NCI-H2029 treated with DMSO at 0.1 percent for 48 hours (cell line): ENCODE measurements at regions not wholly inside any gene's neighbourhood (a gene's known extent, or its start where the extent isn't known, plus 50 kb on each side); places are given as distances from the start of the nearest gene placed in this dataset.

ENCODE experiments used
- DNase-seq: peaks from one replicate; lab custom pipeline; 2025; lab: John Stamatoyannopoulos, UW

DNA sequence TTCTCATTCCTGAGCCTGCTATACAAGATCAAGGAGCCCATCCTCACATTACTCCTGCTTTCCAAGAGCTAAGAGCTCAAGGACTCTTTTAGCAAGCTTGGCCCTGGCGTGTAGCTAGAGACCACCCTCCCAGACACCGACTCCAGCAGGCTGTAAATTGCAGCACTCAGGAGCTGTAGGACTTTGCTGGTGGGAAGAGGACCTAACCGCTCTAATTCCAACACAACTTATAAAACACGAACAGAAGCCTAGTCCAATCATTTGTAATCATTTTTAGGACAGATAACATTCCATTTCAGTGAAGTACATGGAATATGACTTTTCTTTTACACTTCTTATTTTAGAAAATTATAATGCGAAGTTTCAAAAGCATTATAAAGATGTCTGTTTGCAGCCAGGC is 219.9 kb downstream of the NXNL2 start:
- no peak for DNase-seq

DNA sequence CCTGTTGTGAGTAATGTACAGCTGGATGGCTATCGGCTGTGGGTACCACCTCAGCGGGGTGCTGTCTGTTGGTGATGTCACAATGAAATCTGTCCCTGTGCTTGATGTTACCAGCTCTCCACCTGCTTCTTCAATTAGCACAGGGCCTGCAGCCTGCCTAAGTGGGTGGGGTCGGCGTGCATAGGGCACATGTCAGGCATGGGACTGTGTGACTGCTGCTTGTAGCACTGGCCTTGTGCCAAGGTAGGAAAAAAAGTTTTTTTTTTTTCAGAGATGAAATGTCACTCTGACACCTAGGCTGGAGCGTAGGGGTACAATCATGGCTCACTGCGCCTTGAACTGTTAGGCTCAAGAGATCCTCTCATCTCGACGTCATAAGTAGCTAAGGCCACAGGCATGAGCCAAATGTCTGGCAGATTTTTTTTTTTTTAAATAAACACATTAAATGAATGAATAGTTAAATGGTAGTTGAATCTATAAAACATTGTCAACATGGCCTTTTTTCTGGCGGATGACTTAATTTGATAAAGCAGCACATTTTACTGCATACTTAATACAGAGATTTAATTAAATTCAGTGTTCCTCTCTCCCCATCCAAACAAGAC is 222.5 kb downstream of the NXNL2 start:
- DNase-seq = no peak

DNA sequence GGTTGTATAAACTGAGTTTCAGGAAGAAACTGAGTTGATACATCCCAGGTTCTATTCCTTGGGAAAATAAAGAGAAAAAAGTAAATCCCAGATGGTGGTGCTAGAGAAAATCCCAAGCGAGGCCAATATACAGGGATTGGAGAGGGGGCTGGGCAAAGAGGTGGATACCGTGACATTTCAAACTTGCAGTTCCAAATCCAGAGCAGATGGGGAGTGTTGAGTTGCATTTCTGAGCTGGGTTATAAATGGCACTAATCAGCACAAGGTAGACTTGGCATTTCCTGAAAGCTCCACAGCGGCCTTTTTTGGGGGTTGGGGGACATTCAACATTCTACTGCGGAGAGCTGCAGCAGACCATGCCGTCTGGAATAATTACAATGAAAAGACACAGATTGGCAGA is 224.4 kb downstream of the NXNL2 start:
- no peak for DNase-seq

DNA sequence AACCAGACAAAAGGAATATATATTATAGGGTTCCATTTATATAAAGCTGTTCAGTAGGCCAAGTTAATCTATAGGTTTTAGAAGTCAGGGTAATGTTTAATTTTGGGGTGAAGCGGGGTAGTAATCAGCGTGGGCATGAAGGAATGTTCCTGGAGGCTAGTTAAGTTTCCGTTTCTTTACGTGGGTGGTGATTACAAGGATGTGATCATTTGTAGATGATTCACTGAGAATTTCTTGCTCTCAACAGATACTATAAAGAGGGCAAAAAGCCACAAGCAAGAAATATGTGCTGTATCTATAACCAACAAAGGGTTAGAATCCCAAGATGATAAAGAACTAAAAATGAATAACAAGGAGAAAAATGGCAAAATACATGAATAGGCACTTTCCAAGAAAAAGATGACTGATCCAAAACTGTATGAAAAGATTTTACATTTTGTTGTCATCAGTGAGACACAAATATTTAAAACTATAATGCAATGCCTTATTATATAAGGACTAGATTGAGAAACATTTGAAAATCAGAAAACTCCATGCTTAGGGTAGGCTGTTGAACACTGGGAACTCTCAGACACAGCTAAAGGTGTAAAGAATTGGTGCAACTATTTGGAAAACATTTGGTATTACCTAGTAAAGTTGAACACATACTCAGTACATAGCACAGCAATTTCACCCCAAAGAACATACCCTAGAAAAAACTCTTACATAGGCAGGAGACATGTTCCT is 224.3 kb upstream of the S1PR3 start:
- DNase-seq = no peak

DNA sequence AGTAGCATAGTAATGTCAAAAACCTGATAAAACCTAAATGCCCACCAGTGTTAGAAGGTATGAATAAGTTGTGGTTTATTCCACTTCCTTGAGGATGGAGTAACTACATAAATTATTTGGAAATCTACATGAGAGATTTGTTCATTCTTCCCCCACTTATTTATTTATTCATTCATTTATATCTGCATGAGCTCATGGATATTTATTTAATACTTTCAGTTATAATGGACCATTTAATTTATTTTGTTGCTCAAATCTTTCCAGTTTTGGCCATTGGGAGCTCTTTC is 223.8 kb upstream of the S1PR3 start:
- no peak for DNase-seq

DNA sequence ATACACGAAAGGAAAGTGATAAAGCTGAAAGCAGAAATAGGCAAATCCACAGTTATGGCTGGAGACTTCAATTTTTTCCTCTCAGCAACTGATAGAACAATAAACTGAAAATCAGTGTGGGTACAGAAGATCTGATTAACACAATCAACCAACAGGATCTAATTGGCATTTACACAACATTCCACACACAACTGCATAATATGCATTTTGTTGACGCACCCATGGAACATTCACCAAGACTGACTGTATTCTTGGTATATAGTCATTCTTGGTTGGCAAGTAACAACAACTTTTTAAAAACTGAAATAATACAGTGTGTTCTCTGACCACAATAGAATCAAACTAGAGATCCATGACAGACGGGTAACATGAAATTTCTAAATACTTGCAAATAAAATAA is 218.7 kb upstream of the S1PR3 start:
- DNase-seq = no peak

DNA sequence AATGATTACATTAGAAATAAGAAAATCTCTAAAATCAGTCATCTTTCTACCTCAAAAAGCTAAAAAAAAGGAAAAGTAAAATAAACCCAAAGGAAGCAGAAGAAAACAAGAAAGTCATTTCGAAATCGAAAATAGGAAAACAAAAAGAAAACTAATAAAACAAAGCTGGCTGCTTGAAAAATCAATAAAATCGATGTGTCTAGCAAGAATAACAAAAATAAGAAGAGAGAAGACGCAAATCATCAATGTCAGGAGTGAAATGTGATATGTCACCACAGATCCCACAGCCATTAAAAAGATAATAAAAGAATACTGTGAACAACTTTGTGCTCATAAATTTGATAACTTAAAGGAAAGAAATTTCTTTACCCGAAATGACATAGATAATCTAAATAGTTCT is 218.1 kb upstream of the S1PR3 start:
- no peak for DNase-seq

DNA sequence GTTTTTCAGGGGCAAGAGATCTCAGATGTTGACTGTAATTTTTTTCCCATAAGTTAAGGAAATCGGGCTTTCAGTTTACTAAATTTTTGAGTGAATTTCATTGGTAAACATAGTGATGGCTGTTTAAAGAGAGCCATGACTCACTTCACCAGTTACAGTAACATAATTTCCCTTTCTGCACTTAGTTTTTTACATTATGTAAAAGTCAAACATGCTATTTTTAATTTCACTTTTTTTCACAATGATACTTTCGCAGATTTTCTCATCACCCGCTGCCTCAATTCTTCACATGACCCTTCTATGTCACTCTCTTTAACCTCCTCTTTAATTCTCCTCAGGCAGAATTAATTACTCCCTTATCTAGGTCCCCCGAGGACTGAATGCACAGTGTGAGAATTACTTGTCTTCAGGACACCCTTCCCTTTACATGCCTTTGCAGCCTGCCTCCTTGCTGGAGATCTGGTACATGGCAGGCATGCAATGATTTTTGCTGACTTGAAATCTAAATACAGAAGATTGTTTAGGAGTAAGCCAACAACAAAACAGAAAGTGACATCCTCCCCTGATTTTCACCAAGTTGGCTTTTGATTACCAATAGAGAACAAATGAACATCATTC is 217.5 kb upstream of the S1PR3 start:
- no peak for DNase-seq

DNA sequence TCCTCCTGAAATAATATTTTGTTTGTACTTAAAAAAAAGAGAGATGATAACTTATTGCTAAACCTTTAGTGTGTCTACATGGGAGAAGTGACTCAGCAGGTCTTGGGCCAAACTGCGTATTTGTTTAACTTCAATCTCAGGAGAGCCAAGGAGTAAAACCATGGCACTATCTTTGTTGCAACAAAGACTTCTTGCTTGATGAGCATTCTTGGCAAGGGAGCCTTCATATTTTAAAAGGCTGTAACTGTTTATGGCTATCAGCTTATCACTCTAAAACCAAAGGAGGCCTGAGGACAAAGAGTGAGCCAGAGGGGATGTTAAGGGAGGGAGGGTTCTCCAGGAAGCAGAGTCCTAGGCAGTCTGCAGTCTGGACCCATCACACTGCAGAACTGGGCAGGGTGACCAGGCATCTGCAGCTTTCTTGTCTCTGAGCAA is 216.2 kb upstream of the S1PR3 start:
- no peak for DNase-seq

DNA sequence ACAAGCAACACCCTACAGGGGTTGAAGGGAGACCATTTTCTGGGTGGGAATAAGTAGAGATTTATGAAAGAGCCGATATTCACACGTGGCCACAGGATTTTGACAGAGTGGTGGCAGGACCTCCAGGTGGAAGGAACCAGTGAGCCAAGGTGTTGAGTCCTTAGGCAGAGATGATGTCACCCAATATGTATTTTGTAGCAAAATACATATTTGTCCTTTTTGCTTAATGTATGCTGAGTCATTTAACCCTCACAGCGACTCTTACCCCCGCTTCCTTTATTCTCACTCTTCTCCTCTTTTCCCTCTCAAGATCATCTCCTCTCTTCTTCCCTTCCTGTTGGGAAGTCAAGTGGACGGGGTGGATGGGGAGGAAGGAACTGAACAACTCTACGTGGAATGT is 215.7 kb upstream of the S1PR3 start:
- DNase-seq = no peak

DNA sequence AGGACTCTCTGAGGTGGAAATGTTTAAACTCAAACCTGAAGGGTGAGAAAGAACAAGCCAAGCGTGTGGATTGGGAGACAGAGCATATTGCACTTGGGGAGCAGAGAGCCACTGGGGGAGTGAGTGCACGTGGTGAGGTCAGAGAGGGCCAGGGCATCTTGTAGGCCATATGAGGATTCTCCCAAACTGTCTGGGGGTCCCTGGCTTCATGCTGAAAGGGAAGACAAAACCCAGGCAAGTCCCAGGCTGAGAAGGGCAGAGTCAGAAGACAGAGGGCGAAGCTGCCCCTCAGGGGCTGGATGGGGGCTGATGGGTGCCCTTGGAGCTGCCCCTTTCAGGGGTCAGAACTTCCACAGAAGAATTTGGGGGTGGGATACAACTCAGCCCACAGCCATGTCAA is 215.3 kb upstream of the S1PR3 start:
- DNase-seq = no peak

DNA sequence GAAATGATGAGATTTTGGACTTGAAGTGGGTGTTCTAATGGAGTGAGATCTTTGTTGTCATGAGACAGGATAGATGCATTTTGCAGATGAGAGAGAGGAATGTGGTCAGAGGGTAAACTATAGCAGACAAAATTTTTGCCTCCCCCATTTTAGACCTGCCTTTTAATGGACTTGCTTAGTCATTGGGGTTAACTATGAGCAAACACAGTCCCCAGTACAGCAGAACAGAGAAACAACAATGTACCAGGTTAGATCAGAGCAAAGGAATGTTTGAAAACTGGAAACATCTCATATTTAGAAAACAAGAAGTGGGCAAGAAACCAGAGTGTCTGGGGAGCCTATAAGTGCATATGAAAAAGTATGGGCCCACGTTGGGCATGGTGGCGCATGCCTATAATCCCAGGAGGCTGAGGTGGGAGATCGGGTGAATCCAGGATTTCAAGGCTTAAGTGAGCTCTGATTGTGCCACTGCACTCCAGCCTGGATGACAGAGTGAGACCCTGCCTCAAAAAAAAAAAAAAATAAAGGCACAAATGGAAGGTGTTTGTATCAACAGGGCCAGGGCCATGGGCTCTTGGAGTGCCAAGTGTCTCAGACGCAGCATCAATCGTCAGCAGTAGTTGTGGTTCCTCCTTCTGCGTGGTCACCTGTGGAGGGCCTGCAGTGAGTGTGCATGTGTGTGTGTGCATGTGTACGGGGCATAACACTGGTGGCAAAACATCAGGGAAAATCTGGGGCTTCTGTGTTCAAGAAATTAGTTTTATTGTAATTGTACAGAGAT is 214.4 kb upstream of the S1PR3 start:
- DNase-seq = no peak

DNA sequence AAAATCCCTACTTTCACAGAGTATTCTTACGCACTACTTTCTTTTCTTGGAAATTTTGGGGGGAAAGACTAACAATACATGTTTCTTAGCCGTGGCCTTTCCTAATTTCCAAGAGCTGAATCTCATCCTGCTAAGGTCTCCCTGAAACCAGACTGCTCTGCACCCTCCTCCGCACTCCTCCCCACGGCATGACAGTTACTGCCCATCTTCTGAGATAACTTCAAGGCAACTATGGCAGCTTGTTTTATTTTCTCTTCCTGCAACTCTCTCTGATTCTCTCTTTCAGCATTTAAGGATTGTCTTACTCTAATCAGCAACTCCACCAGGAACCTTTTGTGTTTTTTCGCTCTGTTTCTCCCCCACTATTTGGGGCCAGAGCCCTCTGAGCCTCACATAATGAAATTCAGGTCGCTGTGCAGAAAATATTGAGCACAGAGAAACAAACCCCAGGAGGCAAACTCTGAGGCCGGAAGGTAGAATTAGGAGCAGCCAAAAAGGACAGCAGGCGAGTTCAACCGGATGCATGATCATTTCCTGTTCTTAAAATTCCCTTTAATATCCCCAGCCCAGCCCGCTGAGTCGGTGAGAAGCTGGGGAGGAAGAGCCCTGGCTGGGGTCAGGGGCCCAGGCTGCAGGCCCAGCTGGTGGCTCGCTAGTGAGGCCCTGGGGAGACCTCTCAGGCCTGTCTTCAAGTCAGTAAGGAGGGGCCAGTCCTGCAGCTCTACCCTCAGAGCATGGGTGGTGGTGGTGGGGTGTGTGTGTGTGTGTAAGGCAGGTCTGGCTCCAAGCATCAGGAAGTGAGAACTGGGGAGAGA is 213.6 kb upstream of the S1PR3 start:
- no peak for DNase-seq

DNA sequence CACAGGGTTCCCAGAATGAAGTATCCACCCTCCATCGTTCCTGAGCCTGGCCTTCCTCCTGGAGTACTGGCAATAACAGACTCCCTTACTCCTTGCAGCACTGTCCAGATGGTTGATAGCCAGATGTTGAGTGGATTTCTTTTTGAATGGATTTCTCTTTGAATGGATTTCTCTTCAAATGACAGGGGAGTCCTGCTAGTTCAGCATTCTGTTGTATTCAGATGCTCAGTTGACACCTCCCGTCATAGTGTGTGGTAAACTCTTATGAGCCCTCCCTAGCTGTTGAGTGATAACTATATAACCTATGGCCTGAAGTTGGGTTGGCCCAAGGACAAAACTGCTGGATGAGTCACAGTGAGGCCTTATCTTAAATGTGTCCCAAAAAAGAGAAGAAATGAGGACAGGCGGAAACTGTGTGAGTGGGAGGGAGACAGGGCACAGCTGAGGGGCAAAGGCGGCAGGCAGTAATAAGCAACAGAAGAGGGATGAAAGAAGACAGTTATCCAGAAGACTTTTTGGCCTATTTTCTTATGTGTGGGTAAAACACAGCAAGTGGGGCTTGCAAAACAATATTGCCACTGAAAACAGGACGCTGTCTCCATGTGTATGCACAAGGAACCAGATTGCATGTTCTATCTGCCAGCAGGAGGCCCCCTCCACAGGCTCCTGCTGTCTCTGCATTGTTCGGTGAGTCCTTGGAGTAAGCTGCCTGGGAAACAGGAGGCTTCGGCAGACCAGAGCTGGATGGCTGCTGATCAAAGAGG is 209.5 kb upstream of the S1PR3 start:
- DNase-seq = no peak

DNA sequence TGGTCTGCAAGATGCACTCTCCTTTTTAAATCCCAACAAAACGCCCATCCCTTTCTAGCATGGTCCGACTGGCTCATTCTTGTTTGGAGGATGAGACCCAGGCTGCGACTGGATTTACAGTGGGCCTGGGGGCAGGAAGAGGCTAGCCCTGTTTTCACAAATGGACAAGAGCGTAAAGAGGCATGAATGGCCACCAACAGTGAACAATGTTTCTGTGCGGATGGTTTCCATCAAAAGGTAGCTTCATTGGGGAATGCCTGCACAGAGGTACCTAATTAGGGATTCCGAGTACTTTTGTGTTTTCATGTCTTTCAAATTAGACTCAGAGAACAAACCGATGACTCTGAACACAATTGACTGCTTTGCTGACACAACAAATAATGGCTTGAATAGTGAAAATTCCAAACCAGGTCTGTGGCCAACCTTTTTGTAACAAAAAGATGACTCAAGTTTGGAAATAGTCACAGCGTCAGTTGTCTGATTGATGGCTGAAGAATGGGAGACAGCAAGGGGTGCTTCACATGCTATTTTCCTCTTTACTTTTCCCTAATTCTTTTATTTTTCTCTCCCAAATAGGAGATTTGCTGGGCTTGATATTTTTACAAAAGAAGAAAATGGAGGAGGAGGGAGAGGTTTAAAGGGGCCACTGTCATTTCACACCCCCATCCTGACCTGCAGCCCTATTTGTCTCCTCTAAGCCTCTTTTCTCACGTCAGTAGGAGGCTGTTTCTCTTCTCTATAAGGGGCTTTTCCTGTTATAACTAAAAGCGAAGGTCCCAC is 208.1 kb upstream of the S1PR3 start:
- DNase-seq = no peak

DNA sequence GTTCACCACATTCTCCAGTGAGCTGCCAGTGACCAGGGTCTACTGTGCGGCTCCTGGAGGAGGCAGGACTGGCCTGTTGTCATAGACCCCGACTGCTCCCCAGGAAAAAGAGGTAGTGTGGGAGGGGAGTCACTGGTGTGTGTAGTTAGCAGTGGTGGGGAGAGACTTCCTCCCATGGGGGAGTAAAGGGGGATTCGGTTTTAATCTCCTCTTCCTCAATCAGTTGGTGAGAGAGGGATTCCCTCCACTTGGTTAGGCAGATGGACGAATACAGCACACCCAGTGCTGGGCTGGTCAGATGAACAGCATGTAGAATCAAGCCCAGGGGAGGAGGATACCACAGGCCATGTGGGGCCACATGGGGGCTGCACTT is 207.6 kb upstream of the S1PR3 start:
- DNase-seq = no peak

DNA sequence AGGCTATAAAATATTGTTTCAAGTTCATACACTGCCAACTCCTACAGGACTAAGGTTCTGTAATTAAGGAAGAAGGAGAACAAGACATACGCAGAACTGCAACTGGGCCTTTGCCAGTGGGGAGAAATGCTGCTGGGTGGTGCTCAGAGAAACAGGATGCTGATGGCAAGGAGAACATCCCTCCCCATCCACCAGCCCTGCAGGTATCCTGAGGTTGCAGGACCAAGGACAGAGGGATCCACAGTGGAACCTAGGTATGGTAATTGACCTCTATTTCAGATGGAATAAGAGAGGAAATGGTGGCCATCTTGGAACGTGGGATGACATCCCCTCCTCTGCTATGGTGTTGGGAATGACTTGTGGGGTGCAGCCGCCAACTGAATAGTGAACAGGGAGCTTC is 206.3 kb upstream of the S1PR3 start:
- no peak for DNase-seq

DNA sequence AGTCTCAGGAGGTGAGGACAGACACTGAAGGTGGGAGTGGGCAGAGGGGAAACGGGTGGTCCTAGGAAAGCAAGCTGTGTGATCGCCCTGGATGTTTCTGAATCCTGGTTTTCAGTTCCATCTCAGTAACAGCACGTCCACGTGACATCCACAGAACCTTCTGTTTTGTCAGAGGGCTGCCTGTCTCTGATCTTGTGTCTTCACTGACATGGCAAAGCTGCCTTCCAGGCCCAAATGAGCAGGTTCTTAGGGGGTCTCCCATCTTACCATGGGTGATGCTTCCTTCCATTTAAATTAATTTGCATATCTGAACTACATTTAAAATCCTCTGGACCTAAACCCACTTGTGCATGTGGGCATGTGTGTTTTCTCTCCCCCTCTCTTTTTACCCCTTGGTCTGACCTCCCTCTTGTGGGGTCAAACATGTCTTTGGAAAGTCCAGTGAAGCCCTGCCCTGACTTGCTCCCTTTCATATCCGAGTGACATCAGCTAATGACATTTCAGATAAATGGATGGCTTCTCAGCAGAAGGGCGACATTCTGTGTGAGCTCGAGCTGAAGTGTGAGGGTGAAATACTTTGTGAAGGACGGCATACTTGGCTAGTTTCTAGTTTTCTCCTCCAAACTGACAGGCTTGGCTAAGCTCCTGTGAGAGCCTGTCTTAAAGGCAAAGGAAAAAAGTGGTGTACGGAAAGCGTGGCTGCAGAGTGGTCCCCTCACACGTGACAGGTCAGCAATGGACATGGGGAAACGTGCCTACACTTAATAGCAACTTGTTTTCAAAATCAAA is 204.8 kb upstream of the S1PR3 start:
- DNase-seq = no peak

DNA sequence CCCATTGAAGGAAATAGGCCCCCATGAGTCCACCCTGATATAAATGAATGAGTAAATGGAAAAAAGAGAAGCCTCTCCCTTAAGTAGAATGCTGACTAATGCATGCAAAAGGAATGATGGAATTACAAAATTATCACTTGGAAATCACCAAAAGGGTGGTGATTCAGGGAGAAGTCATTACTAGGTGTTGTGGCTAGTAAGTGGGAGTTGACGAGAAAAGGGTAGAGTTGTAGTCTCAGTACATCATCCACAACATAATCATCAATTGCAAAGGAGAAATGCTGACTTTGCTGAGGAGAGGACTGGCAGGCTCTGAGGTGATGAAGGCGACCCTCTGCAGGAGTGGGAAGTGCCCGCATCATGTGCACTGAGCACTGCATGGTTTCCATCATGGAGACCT is 201.5 kb upstream of the S1PR3 start:
- DNase-seq = no peak
